ENCODE measurements at regions not wholly inside any gene's neighbourhood (a gene's known extent, or its start where the extent isn't known, plus 50 kb on each side); places are given as distances from the start of the nearest gene placed in this dataset.

- Mint-ChIP-seq H3K36me3 (no peaks in the 10 kb centered on the region), H3K27me3 (ENCODE audit: insufficient read depth, low read depth) (peaks cover 8% of the 10 kb centered on the region), H3K27ac (no peak overlapping the region), H3K4me3 (no peak overlapping the region), H3K9me3 (no peaks in the 10 kb centered on the region), H3K4me1 (peaks cover 3% of the 10 kb centered on the region)
- Histone ChIP-seq H2AFZ (replicated peaks) (no peak overlapping the region), H3K4me3 (no peak overlapping the region), H3K4me2 (no peak overlapping the region), H3K9ac (no peak overlapping the region), H4K20me1 (ENCODE audit: low read depth) (no peaks in the 10 kb centered on the region), H3F3A (ENCODE audit: low read depth) (no peaks in the 10 kb centered on the region), H3K27me3 (no peaks in the 10 kb centered on the region), H3K79me2 (ENCODE audit: low read depth) (no peaks in the 10 kb centered on the region), H3K9me3 (ENCODE audit: low read depth) (no peaks in the 10 kb centered on the region), H3K4me1 (no peaks in the 10 kb centered on the region), H3K27ac (no peak overlapping the region), H3K36me3 (no peaks in the 10 kb centered on the region)
- peak; percentile 21 for DNase-seq (ENCODE audit: low spot score)
- TF ChIP-seq, protein P1, sequence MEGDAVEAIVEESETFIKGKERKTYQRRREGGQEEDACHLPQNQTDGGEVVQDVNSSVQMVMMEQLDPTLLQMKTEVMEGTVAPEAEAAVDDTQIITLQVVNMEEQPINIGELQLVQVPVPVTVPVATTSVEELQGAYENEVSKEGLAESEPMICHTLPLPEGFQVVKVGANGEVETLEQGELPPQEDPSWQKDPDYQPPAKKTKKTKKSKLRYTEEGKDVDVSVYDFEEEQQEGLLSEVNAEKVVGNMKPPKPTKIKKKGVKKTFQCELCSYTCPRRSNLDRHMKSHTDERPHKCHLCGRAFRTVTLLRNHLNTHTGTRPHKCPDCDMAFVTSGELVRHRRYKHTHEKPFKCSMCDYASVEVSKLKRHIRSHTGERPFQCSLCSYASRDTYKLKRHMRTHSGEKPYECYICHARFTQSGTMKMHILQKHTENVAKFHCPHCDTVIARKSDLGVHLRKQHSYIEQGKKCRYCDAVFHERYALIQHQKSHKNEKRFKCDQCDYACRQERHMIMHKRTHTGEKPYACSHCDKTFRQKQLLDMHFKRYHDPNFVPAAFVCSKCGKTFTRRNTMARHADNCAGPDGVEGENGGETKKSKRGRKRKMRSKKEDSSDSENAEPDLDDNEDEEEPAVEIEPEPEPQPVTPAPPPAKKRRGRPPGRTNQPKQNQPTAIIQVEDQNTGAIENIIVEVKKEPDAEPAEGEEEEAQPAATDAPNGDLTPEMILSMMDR (IDR thresholded peaks at IDR 0.05): no peak
- TF ChIP-seq EZH2 (IDR thresholded peaks at IDR 0.05) (no peak), EZH2phosphoT487 (IDR thresholded peaks at IDR 0.05) (no peak)
Observed at GRCh38 chr2:56086336-56086735, 97.5 kb upstream of the CCDC85A start.

DNA sequence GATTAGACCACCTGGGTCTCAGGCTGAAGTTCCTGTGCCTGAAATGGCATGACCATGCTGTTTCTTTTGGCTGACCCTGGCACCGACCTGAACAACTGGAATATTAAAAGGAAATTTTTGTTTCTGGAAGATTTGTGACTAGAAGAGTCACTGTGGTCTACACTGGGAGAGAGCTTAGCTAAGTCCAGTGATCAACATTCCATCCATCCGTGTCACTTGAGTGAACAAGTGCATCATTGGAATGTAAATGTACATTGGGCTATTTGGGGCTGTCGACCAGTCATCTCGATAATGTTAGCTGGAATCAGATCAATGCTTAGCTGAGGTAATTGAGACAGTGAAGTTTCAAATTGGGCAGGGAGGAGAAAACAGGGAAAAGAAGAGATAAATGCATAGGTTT lies 95.4 kb upstream of the CCDC85A start:
- no peak overlapping the region for H2AFZ ChIP-seq (replicated peaks)
- H3K36me3 ChIP-seq: no peaks in the 10 kb centered on the region
- Mint-ChIP-seq H3K27me3 (ENCODE audit: insufficient read depth, low read depth) (peaks cover 7% of the 10 kb centered on the region), H3K4me3 (no peak overlapping the region), H3K36me3 (no peaks in the 10 kb centered on the region), H3K4me1 (peaks cover 3% of the 10 kb centered on the region), H3K9me3 (no peaks in the 10 kb centered on the region), H3K27ac (no peak overlapping the region)
- TF ChIP-seq, protein P1 (IDR thresholded peaks at IDR 0.05): no peak
- no peak for TF ChIP-seq EZH2phosphoT487 (IDR thresholded peaks at IDR 0.05)
- no peak for TF ChIP-seq EZH2 (IDR thresholded peaks at IDR 0.05)
- H3F3A ChIP-seq (ENCODE audit: low read depth): no peaks in the 10 kb centered on the region
- H3K9ac ChIP-seq: no peak overlapping the region
- H3K4me2 ChIP-seq: no peak overlapping the region
- no peak overlapping the region for H3K4me3 ChIP-seq
- no peaks in the 10 kb centered on the region for H4K20me1 ChIP-seq (ENCODE audit: low read depth)
- no peaks in the 10 kb centered on the region for H3K79me2 ChIP-seq (ENCODE audit: low read depth)
- no peaks in the 10 kb centered on the region for H3K4me1 ChIP-seq
- no peak for DNase-seq (ENCODE audit: low spot score)
- no peaks in the 10 kb centered on the region for H3K9me3 ChIP-seq (ENCODE audit: low read depth)
- no peak overlapping the region for H3K27ac ChIP-seq
- H3K27me3 ChIP-seq: no peaks in the 10 kb centered on the region

DNA sequence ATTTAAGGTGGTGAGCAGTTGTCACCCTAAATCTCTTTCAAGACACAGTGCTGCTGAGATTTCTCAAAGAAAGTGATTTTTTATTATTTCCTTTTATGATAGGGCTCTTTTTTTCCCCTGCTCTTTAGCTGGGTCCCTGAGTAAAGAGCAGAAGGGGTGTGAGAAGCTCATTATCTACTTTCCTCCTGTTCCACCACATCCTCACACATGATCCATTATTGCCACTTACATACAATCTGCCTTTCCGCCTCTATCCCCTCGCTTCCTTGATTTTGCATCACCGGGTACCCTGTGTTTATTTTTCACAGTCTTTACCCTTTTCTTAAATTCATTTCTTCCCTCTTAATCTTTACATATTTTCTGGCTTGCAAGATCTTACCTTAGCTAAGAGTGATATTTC lies 93.9 kb upstream of the CCDC85A start:
- no peak overlapping the region for H3K27ac ChIP-seq
- no peaks in the 10 kb centered on the region for H3K9me3 Mint-ChIP-seq
- no peak overlapping the region for H3K4me3 ChIP-seq
- H3K79me2 ChIP-seq (ENCODE audit: low read depth): no peaks in the 10 kb centered on the region
- H3K4me2 ChIP-seq: no peak overlapping the region
- no peaks in the 10 kb centered on the region for H4K20me1 ChIP-seq (ENCODE audit: low read depth)
- peaks cover 7% of the 10 kb centered on the region for H3K27me3 Mint-ChIP-seq (ENCODE audit: insufficient read depth, low read depth)
- no peaks in the 10 kb centered on the region for H3K36me3 Mint-ChIP-seq
- no peaks in the 10 kb centered on the region for H3K27me3 ChIP-seq
- peaks cover 3% of the 10 kb centered on the region for H3K4me1 Mint-ChIP-seq
- TF ChIP-seq EZH2 (IDR thresholded peaks at IDR 0.05) (no peak), EZH2phosphoT487 (IDR thresholded peaks at IDR 0.05) (no peak)
- TF ChIP-seq, protein P1 (IDR thresholded peaks at IDR 0.05): no peak
- H3K36me3 ChIP-seq: no peaks in the 10 kb centered on the region
- no peak overlapping the region for H3K9ac ChIP-seq
- H3K4me3 Mint-ChIP-seq: no peak overlapping the region
- H3K27ac Mint-ChIP-seq: no peak overlapping the region
- no peaks in the 10 kb centered on the region for H3F3A ChIP-seq (ENCODE audit: low read depth)
- no peaks in the 10 kb centered on the region for H3K9me3 ChIP-seq (ENCODE audit: low read depth)
- no peaks in the 10 kb centered on the region for H3K4me1 ChIP-seq
- DNase-seq (ENCODE audit: low spot score): no peak
- H2AFZ ChIP-seq (replicated peaks): no peak overlapping the region
